Testis (tissue), 2 donors: ENCODE measurements at regions not wholly inside any gene's neighbourhood (a gene's known extent, or its start where the extent isn't known, plus 50 kb on each side); places are given as distances from the start of the nearest gene placed in this dataset.
"Not testable (repeated sequence)": the region's sequence is repeated elsewhere in the genome, so short reads cannot be mapped to it uniquely, and the experiment has no call there.

Experiments used
- DNase-seq: peaks from one replicate; pipeline ENCODE4 v3.0.0-alpha.2; 2019
- H3K27ac ChIP-seq, 2 donors: fragments of 200-600 bp; sonication (generic); one replicate each; pipeline ENCODE4 v1.5.1; 2019
- H3K27me3 ChIP-seq: fragments of 200-600 bp; sonication (generic); one replicate; pipeline ENCODE4 v1.5.1; 2019
- H3K36me3 ChIP-seq: fragments of 200-600 bp; sonication (generic); one replicate; pipeline ENCODE4 v1.5.1; 2017; ENCODE audit warnings: low read depth; ENCODE audit errors: missing control alignments
- H3K4me1 ChIP-seq: fragments of 200-600 bp; sonication (generic); one replicate; pipeline ENCODE4 v1.5.1; 2019
- H3K4me3 ChIP-seq, 2 donors: fragments of 200-600 bp; sonication (generic); one replicate each; pipeline ENCODE4 v1.5.1; 2017 to 2019
- H3K9me3 ChIP-seq: fragments of 200-600 bp; sonication (generic); one replicate; pipeline ENCODE4 v1.5.1; 2017
- CTCF ChIP-seq, 3 experiments: fragments of 450-650 bp in 2 of 3; fragments of 200-600 bp in 1 of 3; sonication (generic) in 1 of 3; IDR thresholded peaks; one replicate each; pipeline ENCODE4 v1.5.1; 2016 to 2019; ENCODE audit warnings: antibody characterized with exemption in 3 of 3, mild to moderate bottlenecking in 2 of 3, moderate library complexity in 1 of 3
- POLR2A ChIP-seq: fragments of 450-650 bp; IDR thresholded peaks from one replicate; pipeline ENCODE4 v1.6.1; 2017; ENCODE audit warnings: antibody characterized with exemption, mild to moderate bottlenecking, moderate library complexity
- WGBS, 2 donors: methylation state at CpG; one replicate each; pipeline ENCODE4 v1.1.5; 2018; 5-methylcytosine and 5-hydroxymethylcytosine counted together
- intact Hi-C: fragments of 100-400 bp; cut with DNase I; formaldehyde crosslinking; loops from one replicate; pipeline ENCODE4 v1.15.1; 2023; ENCODE audit warnings: low total_unique reads

- Histone ChIP-seq H3K9me3 (no peaks in the 10 kb centered on the region), H3K36me3 (no peaks in the 10 kb centered on the region), H3K4me1 (no peaks in the 10 kb centered on the region), H3K27me3 (no peaks in the 10 kb centered on the region), H3K27ac (no peak overlapping the region), H3K4me3 (no peak overlapping the region)
- no peak for DNase-seq
- intact Hi-C loops, result no loop called here
- 89% methylated on average over 9 of the region's 9 CpGs for WGBS, 2 donors
- TF ChIP-seq CTCF (IDR thresholded peaks at IDR 0.05) (no peak), POLR2A (no peak)
Observed at GRCh38 chr9:78091731-78092130, 60.1 kb upstream of the GNAQ start.

- Histone ChIP-seq H3K9me3 (no peaks in the 10 kb centered on the region), H3K4me3 (no peak overlapping the region), H3K4me1 (no peaks in the 10 kb centered on the region), H3K27ac (no peak overlapping the region), H3K27me3 (no peaks in the 10 kb centered on the region), H3K36me3 (no peaks in the 10 kb centered on the region)
- no peak for DNase-seq
- WGBS, 2 donors, result 72 to 90% methylated on average over 3 of the region's 3 CpGs
- intact Hi-C loops, result no loop called here
- no peak for TF ChIP-seq POLR2A
- TF ChIP-seq CTCF (IDR thresholded peaks at IDR 0.05), result no peak
Observed at GRCh38 chr9:78089111-78089510, 57.5 kb upstream of the GNAQ start.

GRCh38 chr9:78088190-78088589 lies 56.6 kb upstream of the GNAQ start:
- H3K27me3 ChIP-seq, intact Hi-C loops: not testable (repeated sequence)
- WGBS, 2 donors, result 93 to 100% methylated on average over 1 of the region's 1 CpG

More at GRCh38 chr9:78088190-78088589, 56.6 kb upstream of the GNAQ start:
- not testable (repeated sequence) for H3K9me3 ChIP-seq, DNase-seq, H3K4me1 ChIP-seq, H3K36me3 ChIP-seq, H3K4me3 ChIP-seq, H3K27ac ChIP-seq
